ENCODE measurements at regions not wholly inside any gene's neighbourhood (a gene's known extent, or its start where the extent isn't known, plus 50 kb on each side); places are given as distances from the start of the nearest gene placed in this dataset.

DNA sequence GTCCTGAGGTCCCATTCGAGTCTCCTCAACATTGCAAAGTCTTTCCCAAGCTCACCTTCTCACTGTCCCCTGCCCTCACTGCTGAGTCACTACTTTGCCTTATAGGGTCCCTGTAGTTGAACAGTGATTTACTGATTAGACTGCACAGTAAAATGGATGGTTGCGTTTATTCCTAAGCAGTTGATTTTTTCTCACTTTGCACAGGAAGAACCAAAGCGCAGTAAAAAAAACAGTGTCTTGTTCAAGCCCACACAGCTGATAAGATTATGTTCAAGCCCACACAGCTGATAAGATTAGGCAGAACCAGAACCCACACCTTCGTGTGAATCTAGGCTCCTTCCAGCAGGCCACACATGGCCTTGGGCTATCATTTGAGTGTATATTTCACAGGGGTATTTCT is 215.3 kb upstream of the COPS8 start:
- no peak for DNase-seq (ENCODE audit: low spot score)

DNA sequence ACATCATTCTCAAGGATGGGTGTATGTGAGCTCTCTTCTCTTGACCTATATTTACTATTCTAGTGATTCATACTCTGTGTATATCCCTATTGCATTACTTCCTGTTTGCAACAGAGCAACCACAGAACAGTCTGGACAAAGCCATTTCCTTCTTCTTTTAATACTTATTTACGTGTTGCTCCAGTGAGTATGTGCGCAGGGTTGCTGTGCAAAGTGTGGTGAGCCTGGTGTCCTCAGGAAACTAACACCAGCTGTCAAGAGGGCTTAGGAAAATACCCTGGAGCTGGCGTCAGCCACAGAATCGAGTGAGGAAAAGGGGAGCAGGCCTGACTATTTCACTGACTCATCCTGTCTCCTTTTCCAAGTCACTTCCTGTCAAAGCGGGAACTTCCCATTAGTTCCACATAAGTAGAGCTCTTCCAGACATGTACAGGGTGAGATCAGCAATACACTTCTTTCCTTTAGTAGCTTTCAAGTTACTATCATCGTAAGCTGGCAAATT is 214.1 kb upstream of the COPS8 start:
- no peak for DNase-seq (ENCODE audit: low spot score)

DNA sequence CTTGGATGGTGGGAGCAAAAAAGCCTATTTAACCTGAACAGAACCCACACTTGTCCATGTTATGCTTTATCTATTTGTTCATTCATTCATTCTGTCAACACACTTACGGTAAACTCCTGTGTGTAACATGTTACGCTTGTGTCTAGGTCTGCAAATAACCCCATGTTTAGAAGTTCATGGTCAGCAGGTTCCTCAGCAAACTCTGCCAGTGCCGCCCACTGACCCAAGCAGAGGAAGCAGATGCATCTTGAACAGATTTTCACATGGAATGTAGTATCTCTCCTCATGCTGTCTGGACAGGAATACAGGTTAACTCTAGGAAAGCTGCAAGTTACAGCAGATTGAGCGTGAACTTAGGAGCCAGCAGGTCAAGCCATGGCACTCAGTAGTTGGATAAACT is 213.7 kb upstream of the COPS8 start:
- DNase-seq (ENCODE audit: low spot score): no peak

DNA sequence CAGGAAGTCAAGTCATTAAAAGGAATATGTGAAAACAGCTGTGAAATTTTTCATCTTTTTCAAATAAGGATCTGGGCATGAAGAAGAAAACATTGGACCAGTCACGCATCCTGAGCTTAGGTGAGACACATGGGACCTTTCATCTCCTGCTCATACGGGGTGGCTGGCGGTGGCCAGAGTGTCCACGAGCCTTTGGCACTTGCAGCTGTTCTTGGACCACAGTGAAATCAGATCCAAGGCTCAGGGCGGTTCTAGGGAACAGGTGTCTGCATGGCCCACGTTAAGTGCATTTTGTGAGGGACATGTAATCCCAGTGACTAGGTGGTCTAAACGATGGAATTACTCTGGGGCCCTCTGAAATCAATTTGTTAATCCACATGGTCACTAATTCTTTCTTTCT is 212.7 kb upstream of the COPS8 start:
- no peak for DNase-seq (ENCODE audit: low spot score)

DNA sequence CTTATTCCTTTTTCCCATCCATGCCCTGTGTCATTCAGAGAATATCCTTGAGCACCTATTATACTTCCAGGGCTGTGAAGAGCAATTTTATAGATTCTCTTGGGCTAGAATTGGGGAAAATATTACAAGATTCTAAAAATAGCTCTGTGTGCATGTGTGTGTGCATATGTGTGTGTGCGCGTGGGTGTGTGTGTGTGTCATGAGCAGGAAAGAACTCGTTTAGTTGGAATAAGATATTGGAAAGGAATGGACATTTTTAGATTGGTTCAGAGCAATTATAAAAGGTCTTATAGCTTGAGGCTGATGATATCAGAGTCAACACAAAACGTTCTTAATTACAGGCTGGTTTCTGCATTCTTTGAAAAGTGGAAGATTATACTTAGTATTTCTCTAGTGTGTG is 212.1 kb upstream of the COPS8 start:
- no peak for DNase-seq (ENCODE audit: low spot score)

DNA sequence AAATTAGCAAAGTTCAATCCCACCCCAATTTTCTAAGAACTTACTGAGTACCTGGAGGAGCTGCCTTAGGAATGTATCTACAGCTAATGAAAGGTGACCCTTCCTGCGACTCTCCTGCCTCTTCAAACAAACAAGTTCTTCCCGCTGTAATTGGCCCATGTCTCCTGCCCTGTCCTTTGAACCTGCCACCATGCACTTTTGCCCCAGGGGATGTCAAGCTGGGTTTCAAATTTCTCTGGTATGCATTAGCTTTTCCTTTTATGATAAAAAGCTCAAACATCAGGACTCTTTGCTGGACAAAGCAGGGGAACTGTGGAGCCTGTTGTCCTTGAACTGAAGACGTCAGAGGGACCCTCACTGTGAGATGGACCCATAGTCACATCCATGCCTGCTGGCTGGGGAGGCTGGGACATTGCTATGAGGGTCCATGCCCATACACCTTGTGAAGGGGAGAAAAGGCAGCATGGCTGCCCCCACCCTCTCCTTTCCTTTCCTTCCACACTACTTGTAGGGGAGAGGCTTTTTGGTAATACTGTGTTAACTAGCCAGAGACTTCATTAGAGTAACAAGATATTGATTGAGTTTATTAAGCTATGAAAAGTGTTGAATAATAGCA is 210.7 kb upstream of the COPS8 start:
- no peak for DNase-seq (ENCODE audit: low spot score)

DNA sequence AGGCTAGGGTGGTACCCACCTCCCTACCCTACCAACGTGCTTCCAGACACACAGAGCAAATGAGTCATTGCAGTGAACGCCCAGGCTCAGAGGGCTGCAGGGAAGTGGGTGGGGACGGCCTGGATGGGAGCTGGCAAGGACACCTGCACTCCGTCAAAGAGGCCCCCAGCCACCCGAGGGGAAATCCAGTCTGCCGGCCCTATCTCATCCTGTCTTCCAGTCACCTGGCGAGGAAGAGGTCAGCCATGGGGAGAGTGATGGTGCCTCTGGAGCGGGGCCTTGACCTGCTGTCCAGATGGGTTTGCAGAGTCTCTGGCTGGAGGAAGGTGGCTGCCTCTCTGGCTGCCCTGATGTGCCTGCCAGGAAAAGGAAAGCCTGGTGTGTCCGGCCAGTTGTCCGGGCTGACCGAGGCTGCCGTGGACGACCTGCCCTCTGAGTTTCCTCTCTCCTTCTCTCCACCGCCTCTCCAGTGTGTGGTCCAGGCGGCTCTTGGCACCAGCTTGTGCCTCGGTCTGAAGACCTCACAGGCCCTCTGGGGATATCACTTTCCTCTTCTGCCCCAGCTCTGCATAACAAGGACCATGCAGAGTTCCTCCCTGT is 209.7 kb upstream of the COPS8 start:
- peak; percentile 40 for DNase-seq (ENCODE audit: low spot score)

DNA sequence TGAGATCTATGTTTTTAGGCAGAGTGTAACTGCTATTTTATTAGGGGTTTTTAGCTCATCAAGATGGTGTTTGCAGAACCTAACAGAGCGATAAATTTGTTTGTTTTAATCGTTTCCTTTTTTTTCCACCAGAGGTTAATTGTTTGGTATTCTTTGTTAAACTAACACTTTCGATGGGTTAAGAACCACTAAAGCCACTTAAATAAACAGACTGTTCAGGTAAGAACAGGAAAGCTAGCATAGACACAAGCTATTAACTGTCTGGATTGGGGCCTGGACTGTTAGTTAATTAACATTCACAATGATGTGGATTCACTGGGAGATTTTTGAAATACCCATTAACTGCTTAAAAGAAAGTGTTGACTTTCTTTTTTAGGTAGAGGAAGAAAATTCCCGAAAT is 209.0 kb upstream of the COPS8 start:
- DNase-seq (ENCODE audit: low spot score): no peak

DNA sequence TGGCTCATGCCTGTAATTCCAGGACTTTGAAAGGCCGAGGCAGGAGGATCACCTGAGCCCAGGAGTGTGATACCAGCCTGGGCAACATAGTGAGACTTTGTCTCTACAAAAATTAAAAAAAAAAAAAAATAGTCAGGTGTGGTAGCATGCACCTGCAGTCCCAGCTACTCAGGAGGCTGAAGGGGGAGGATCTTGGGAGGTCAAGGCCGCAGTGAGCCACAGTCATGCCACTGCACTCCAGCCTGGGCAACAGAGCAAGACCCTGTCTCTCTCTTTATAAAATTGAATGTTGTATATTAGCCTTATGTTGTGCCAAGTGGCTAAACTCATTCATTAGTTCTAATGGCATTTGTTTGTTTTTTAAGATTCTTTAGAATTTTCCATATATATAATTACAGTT is 207.7 kb upstream of the COPS8 start:
- no peak for DNase-seq (ENCODE audit: low spot score)

DNA sequence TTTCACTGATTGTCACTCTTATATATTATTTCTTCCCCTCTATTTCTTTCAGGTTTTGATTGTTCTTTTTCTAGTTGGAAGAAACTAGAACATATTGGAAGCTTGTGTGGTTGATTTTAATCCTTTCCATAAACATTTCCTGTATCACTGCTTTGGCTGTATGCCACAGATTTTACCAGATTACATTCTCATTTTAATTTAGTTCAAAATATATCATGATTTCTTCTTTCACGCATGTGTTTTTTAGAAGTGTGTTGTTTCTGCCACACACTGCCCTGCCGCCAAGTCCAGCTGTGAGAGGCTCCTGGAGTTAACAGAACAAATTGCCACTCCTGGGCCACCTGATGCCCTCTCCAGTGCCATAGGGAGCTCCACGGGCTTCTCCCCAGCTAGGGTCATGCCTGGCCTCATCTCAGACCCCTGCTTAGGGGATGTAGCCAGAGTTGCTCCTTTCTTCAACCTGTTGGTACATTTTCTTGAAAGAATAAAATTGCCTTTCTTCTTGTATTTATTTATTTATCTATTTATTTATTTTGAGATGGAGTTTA is 206.2 kb upstream of the COPS8 start:
- no peak for DNase-seq (ENCODE audit: low spot score)

DNA sequence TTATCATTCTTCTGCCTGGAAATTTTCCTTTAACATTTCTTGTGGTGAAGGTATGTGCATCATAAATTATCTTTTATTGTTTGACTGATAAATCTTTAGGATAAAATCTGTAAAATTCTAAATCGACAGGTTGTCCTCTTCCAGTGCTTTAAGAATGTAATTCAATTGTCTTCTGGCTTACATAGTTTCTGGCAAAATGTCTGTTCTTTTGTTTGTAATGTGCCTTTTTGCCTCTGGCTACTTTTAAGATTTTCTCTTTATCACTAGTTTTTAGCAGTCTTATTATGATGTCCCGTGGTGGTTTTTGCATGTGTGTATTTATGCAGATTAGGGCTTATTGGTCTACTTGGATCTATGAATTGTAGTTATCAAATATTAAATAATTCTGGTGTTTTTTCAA is 203.6 kb upstream of the COPS8 start:
- no peak for DNase-seq (ENCODE audit: low spot score)

DNA sequence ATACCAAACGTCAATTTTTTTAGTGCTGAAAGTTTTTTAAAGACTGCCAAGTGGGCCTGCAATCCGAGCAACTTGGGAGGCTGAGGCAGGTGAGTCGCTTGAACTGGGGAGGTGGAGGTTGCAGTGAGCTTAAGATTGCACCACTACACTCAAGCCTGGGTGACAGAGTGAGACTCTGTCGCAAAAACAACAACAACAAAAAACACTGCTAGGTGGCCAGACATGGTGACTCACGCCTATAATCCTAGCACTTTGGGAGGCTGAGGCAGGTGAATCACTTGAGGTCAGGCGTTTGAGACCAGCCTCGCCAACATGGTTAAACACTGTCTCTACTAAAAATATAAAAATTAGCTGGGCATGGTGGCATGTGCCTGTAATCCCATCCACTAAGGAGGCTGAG is 202.8 kb upstream of the COPS8 start:
- DNase-seq (ENCODE audit: low spot score): no peak

DNA sequence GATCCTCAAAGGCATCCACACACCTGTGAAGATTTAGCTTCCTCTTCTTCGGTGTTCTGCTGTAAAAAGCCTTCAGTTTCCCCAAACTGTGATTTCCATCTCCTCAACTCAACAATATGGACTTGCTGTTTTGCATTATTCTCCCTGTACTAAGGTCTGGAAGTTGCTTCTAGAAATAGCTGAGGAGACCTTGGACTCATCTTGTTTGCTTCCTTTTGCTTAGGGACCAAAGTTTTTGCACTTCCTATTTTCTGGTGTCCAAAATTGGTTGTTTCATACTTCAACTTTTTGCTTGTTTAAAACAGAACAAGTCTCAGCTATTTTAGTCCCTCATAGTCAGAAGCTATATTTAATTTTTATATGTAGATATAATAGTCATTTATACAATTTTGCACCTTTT is 201.9 kb upstream of the COPS8 start:
- DNase-seq (ENCODE audit: low spot score): no peak

DNA sequence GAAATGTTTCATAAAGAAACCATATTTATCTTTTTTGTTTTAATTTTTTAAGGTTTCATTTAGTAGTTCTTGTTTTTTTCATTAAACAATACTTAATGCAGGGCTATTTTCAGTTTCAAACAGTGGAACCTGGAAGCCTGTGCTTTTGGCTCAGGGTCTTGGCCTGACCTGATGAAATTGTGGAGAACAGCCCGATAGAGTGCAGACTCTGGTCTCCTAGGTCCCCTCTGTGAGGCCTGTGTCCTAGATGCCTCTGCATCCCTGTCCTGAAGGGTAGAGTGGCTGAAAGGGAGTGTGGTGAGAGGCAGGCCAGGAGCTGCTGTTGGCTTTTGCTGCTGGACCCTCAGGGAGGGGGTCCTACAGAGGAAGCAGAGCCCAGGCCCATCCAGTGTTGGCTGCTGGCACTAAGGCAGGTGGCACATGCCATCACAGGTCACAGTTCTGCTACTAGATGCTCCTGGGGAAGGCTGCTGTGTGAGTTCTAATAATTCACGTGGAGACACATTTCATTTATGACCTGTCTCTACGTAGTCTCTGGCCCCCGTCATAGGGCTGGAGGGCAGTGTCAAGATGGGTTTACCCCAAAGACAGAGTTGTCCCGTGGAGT is 201.0 kb upstream of the COPS8 start:
- no peak for DNase-seq (ENCODE audit: low spot score)

DNA sequence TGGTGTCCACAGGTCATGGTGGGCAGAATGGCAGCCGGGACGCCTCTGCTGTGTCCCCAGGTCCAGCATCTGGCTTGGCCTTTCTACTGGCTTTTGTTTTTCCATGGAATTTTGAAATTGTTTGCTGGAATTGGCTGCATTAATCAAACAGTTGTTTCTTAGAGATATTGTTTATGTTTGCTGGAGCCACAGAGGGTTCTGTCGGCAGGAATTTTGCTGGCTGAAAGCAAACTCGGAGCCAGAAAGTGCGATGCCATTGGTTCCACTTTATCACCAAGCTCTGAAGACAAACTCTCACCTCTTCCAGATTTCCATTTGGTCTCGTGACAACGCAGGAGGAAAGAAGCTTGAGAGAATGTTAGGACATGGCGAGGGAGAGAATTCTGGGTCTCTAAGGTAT is 199.2 kb upstream of the COPS8 start:
- no peak for DNase-seq (ENCODE audit: low spot score)

DNA sequence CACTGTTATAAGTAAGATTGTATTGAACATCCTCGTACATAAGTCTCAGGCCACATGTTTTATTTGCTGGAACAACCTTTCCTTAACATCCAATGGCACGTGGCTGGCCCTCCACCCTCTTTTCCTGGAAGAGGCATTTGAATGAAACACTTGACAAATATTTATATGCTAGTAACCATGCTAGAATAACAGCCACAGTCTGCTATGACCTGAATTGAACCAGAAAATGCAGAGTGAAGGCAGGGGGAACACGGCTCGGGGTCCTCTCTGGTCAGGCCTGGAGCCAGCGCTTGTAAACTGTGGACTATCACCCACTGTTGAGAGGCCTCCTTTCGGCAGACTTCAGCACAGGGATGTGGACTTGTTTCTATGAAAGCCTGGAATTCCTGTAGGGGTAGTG is 198.2 kb upstream of the COPS8 start:
- no peak for DNase-seq (ENCODE audit: low spot score)

DNA sequence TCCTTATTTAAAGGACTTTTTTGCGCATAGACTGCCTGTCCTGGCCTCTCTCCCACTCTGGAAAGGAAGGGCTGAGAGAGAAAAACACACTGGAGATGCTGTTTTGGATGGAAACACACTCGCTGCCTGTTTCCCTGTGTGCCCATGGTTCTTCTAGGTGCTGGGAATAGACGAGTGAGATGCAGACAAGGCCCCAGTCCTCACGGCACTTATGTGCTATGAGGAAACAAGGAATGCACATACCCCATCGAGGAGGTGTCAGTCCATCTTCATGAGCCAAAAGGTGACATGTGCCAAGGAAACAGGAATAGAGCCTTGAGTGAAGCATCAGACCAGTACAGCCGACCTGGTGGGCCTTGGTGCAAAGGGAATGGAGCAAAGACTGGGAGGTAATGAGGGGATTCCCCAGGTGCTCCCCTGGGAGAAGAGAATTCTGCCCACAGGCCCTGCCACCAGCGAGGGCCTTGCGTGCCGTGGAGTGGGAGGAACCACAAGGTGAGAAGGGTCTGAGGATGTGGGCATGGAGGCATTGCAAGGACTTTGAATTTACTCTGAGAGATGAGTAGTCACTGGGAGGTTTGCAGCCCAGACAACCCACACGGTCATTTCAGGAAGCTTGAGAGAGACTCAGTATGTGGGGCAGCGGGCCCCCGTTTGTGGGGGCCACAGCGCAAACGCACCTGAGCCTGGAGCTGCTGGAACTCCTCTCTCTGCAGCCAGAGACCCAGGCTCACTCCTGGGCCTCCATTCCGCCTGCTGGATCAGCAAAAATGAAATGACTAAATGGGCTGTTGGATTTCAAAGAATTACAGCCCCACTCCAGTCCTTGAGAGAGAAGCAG is 197.5 kb upstream of the COPS8 start:
- no peak for DNase-seq (ENCODE audit: low spot score)

DNA sequence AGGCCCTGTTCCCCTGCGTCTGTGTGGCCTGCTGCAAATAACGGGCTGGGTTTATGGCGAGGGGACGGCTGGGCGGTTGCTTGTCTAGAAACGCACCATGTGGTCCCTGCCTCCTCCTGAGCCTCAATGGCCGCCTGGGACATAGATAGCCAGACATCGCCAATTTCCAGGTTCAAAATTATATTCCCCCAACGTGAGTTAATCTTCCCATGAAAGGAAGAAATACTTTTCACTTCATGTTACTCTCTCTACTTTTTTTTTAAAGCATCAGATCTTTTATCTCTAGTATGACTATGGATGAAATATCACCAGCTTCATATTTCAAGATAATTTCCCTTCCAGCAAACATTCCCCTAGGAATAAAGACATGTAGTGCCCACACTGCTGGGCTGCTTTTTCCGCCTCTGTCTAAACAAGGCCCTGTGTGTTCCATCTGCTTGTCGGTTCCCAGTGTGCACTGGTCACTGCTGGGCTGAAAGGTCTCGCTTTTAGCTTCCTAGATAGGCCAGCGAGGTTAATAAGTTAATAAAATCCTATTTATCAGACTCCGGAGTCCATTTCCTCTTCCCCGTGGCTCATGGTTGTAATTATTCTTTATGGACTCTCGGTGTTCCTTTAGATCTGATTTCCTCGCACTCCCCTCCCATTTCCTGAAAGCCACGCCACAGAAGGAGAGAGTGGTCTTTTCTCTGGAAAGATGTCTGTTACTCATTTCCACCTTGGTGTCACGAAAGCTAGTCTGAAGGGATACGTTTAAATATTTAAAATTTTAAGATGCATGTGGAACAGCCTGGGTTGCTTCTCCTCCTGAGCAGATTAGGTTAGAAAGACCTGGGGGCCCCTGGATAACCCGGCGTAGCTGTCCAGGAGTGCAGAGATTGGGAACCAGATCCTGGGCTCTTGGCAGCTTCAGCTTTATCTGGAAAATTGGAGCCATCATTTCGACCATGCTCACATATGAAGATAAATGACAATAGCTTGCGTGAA is 196.6 kb upstream of the COPS8 start:
- DNase-seq (ENCODE audit: low spot score): no peak

DNA sequence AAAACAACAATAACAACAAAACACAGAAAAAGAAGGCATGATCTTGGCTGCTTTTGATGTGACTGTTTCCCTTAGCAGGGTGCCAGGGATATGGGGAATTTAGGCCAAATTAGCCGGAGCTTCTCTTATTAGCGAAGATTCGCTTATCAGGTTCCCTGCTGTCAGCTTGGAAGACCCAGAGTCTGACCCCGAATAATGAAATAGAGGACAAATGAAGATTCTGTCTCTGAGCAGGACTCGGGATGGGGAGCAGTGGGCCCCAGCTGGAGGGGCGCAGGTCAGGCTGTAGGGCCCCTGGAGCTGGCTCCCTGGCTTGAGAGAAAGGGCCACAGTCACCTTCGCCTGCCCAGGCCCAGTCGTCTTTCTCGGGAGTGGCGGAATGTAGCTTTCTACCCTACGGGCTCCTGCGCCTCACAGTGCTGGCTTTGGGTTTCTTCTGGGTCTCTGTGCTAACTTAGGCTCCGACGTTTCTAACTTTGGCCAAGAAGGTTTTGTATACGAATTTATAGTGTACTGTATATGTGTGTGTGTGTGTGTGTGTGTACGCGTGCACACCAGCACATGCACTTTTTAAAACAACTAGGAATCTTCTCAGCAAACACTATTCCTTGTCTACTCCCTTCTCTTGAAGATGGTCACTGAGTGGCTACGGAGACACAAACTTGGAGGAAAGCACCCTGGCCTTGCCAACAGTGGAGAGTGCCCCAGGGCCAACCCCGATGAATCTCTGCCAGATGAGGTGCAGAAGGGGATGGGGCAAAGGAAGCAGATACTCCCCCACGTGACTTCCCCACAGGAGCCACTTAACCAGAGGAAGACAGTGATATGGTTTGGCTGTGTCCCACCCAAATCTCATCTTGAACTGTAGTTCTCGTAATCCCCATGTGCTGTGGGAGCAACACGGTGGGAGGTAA is 195.6 kb upstream of the COPS8 start:
- DNase-seq (ENCODE audit: low spot score): no peak

DNA sequence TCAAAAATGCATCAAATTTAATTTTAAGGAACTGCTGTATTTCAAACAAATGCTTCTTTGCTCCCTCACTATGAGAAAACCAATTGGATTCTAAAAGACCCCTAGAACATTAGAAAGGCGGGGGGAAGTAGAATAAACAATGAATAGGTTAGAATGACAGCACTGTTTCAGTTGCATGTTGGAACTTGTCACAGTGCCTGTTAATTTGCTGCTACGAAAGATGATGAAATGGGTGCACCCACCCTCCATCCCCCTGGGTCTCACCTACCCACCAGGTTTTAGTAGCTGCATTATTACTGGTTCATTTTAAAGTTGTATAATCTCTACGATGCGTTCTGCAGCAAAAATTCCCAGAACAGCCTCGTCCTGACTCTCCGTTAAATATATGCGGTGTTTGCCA is 193.0 kb upstream of the COPS8 start:
- DNase-seq (ENCODE audit: low spot score): no peak

Data from SK-N-DZ (cell line).